SK-N-SH (cell line): ENCODE measurements at regions not wholly inside any gene's neighbourhood (a gene's known extent, or its start where the extent isn't known, plus 50 kb on each side); places are given as distances from the start of the nearest gene placed in this dataset.

Experiments used
- CTCF ChIA-PET: fragments of 300-600, 350-600 bp; formaldehyde crosslinking; extraction: SDS; loops from one replicate; lab custom pipeline; 2021; lab: Yijun Ruan, JAX
- POLR2A ChIA-PET: fragments of 350-600 bp; sonication (Branson Sonifier 250); formaldehyde crosslinking; extraction: SDS; loops from one replicate; lab custom pipeline; 2020; ENCODE audit warnings: antibody characterized with exemption, inconsistent platforms; lab: Yijun Ruan, JAX
- DNase-seq: peaks from one replicate; pipeline ENCODE4 v3.0.0; 2012
- H2AFZ ChIP-seq: fragments of 200-600 bp; sonication (generic); 2 replicates; pipeline ENCODE4 v1.8.1; 2016; ENCODE audit warnings: antibody characterized with exemption, mild to moderate bottlenecking, low read depth
- H3F3A ChIP-seq: fragments of 200-600 bp; sonication (generic); replicated peaks from 2 replicates; pipeline ENCODE3; 2016; ENCODE audit warnings: antibody characterized with exemption, mild to moderate bottlenecking; ENCODE audit not compliant: insufficient read depth
- H3K27ac ChIP-seq, 2 experiments: fragments of 200-500 bp in 1 of 2; fragments of 200-600 bp in 1 of 2; sonication (Bioruptor generic) in 1 of 2; sonication (generic), shearing (Covaris generic) in 1 of 2; 2 replicates each; pipeline versions ENCODE4 v1.5.1 to v1.6.1; 2014 to 2016; ENCODE audit warnings: low read depth in 2 of 2, inconsistent platforms in 1 of 2, low read length in 1 of 2, mild to moderate bottlenecking in 1 of 2, mixed read lengths in 1 of 2
- H3K27me3 ChIP-seq: fragments of 200-600 bp; sonication (generic), shearing (Covaris generic); 2 replicates; pipeline ENCODE4 v1.6.1; 2016; ENCODE audit warnings: mixed run types; ENCODE audit not compliant: insufficient read depth
- H3K36me3 ChIP-seq, 2 experiments: fragments of 200-500 bp in 1 of 2; fragments of 200-600 bp in 1 of 2; sonication (Bioruptor generic) in 1 of 2; sonication (generic) in 1 of 2; replicated peaks in 1 of 2; 2 replicates each; pipeline versions ENCODE3 to v1.5.1; 2014 to 2016; ENCODE audit warnings: low read length in 1 of 2, mild to moderate bottlenecking in 1 of 2; ENCODE audit not compliant: insufficient read depth in 2 of 2, control insufficient read depth in 1 of 2
- H3K4me1 ChIP-seq, 2 experiments: fragments of 200-500 bp in 1 of 2; fragments of 200-600 bp in 1 of 2; sonication (Bioruptor generic) in 1 of 2; sonication (generic), shearing (Covaris generic) in 1 of 2; 2 replicates each; pipeline versions ENCODE4 v1.5.1 to v1.6.1; 2014 to 2016; ENCODE audit warnings: low read depth in 1 of 2, low read length in 1 of 2, mixed run types in 1 of 2; ENCODE audit not compliant: insufficient read depth in 2 of 2, control insufficient read depth in 1 of 2
- H3K4me2 ChIP-seq: fragments of 200-600 bp; sonication (generic), shearing (Covaris generic); 2 replicates; pipeline ENCODE4 v1.6.1; 2017; ENCODE audit warnings: mixed run types
- H3K4me3 ChIP-seq, 2 experiments: fragments of 200-500 bp in 1 of 2; fragments of 200-600 bp in 1 of 2; sonication (Bioruptor generic) in 1 of 2; sonication (generic), shearing (Covaris generic) in 1 of 2; 2 replicates each; pipeline versions ENCODE4 v1.5.1 to v1.8.1; 2014 to 2016; ENCODE audit warnings: low read depth in 2 of 2, inconsistent platforms in 1 of 2, low read length in 1 of 2, mild to moderate bottlenecking in 1 of 2, mixed read lengths in 1 of 2, moderate library complexity in 1 of 2
- H3K79me2 ChIP-seq: fragments of 200-600 bp; sonication (generic); 2 replicates; pipeline ENCODE4 v1.8.1; 2017; ENCODE audit warnings: mild to moderate bottlenecking; ENCODE audit not compliant: insufficient read depth
- H3K9ac ChIP-seq: fragments of 200-600 bp; sonication (generic); 2 replicates; pipeline ENCODE4 v1.6.1; 2017; ENCODE audit warnings: mixed run types
- H3K9me2 ChIP-seq: fragments of 200-600 bp; sonication (generic); 2 replicates; pipeline ENCODE4 v1.6.1; 2017; ENCODE audit warnings: mixed run types
- H3K9me3 ChIP-seq: fragments of 200-600 bp; sonication (generic); 2 replicates; pipeline ENCODE4 v1.6.1; 2017; ENCODE audit warnings: mixed run types, mild to moderate bottlenecking, moderate library complexity
- H4K20me1 ChIP-seq: fragments of 200-600 bp; sonication (generic); 2 replicates; pipeline ENCODE4 v1.6.1; 2017; ENCODE audit warnings: mild to moderate bottlenecking, mixed run types; ENCODE audit not compliant: insufficient read depth
- ELF1 ChIP-seq: IDR thresholded peaks from 2 replicates; pipeline ENCODE4 v1.4.0; 2012
- EZH2phosphoT487 ChIP-seq: fragments of 200-600 bp; sonication (generic); IDR thresholded peaks from 2 replicates; pipeline ENCODE4 v1.6.1; 2017; ENCODE audit warnings: low read depth, mixed run types, mild to moderate bottlenecking, antibody characterized with exemption, moderate library complexity, borderline replicate concordance
- FOSL2 ChIP-seq: IDR thresholded peaks from 2 replicates; pipeline ENCODE4 v1.4.0; 2012; ENCODE audit warnings: low read depth, mild to moderate bottlenecking, moderate library complexity, borderline replicate concordance
- FOXJ3 ChIP-seq: sonication (generic); formaldehyde crosslinking; IDR thresholded peaks from 2 replicates; pipeline ENCODE4 v1.5.1; 2020; ENCODE audit warnings: mild to moderate bottlenecking, missing genetic modification reagents
- FOXM1 ChIP-seq: IDR thresholded peaks from 2 replicates; pipeline ENCODE4 v1.4.0; 2012; ENCODE audit warnings: low read depth, mild to moderate bottlenecking
- GABPA ChIP-seq: IDR thresholded peaks from 2 replicates; pipeline ENCODE4 v1.4.0; 2012; ENCODE audit warnings: low read depth, mild to moderate bottlenecking
- GATA2 ChIP-seq: sonication (generic); formaldehyde crosslinking; IDR thresholded peaks from 2 replicates; pipeline ENCODE4 v1.5.0; 2020; ENCODE audit warnings: mild to moderate bottlenecking, missing genetic modification reagents
- JUND ChIP-seq: IDR thresholded peaks from 2 replicates; pipeline ENCODE4 v1.4.0; 2012
- MEF2A ChIP-seq: IDR thresholded peaks from 2 replicates; pipeline ENCODE4 v1.4.0; 2012; ENCODE audit warnings: low read depth, borderline replicate concordance
- MXI1 ChIP-seq: IDR thresholded peaks from 2 replicates; pipeline ENCODE4 v1.6.1; 2012; ENCODE audit warnings: mild to moderate bottlenecking, low read depth, low read length, improper control_type of control experiment
- NRF1 ChIP-seq: IDR thresholded peaks from 2 replicates; pipeline ENCODE4 v1.6.1; 2012; ENCODE audit warnings: low read depth, mild to moderate bottlenecking, low read length
- RAD21 ChIP-seq: IDR thresholded peaks from 2 replicates; pipeline ENCODE4 v1.6.1; 2012; ENCODE audit warnings: mild to moderate bottlenecking, low read length
- RFX5 ChIP-seq: IDR thresholded peaks from 2 replicates; pipeline ENCODE4 v1.6.1; 2012; ENCODE audit warnings: mild to moderate bottlenecking, improper control_type of control experiment, low read length
- RXRA ChIP-seq: IDR thresholded peaks from 2 replicates; pipeline ENCODE4 v1.4.0; 2012; ENCODE audit warnings: low read depth, mild to moderate bottlenecking, borderline replicate concordance
- SMC3 ChIP-seq: IDR thresholded peaks from 2 replicates; pipeline ENCODE4 v1.6.1; 2012; ENCODE audit warnings: low read depth, low read length, improper control_type of control experiment
- TEAD4 ChIP-seq: IDR thresholded peaks from 2 replicates; pipeline ENCODE4 v1.4.0; 2012; ENCODE audit warnings: mild to moderate bottlenecking, borderline replicate concordance; ENCODE audit not compliant: insufficient read depth
- whole genome bisulfite sequencing: methylation state at CpG from one replicate; pipeline ENCODE4 v1.1.6; 2017; ENCODE audit warnings: low lambda C conversion rate; 5-methylcytosine and 5-hydroxymethylcytosine counted together
- TF ChIP-seq, protein P1 (sequence below): IDR thresholded peaks from 2 replicates; pipeline ENCODE4 v1.6.1; 2012; ENCODE audit warnings: mild to moderate bottlenecking, low read depth, low read length, moderate library complexity
- TF ChIP-seq, protein P2 (sequence below): fragments of 150-350 bp; IDR thresholded peaks from 2 replicates; pipeline ENCODE4 v1.6.1; 2017; ENCODE audit warnings: antibody characterized with exemption, low read length, low read depth, borderline replicate concordance
- TF ChIP-seq, protein P3 (sequence below): IDR thresholded peaks from 2 replicates; pipeline ENCODE4; 2012
- TF ChIP-seq, protein P4 (sequence below): IDR thresholded peaks from 2 replicates; pipeline ENCODE4 v1.4.0; 2012; ENCODE audit warnings: low read depth, borderline replicate concordance

DNA sequence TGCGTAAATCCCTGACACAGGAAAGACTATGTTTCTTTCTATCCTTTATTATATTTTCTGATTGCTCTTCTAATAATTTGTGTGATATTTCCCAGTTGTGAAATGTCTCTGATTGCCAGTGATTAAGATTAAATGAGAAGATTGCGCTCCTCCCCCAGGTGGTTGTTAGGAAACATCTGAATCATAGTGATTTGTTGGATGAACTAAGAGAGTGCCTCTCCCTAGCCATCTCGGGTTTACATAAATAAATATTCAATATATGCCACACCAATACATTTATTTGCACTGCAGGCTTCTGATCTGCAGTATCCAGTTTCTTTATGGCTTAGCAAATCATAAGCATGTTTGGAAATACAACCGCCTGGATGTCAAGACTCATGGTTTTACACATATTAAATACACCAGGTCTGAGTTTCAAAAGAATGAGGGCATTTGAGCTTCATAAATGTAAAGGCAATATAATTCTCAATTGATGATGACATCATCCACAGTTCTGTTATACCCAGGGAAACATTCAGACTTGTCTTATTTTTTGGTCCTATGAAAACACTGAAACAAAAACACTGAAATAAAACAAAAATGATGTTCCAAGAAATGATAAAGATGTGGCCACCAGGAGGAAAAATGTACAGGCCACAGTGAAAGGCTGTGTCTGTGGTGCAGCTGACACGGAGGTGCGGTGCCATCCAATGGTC, 826.7 kb upstream of the ACVR2A start:
- Histone ChIP-seq H3K79me2 (no peaks in the 10 kb centered on the region), H3K27me3 (no peaks in the 10 kb centered on the region), H3K9me2 (no peaks in the 10 kb centered on the region), H3K9ac (no peak overlapping the region), H3K27ac (no peak overlapping the region), H4K20me1 (no peaks in the 10 kb centered on the region), H3K4me2 (no peak overlapping the region), H3K4me1 (no peaks in the 10 kb centered on the region), H2AFZ (no peak overlapping the region), H3K36me3 (no peaks in the 10 kb centered on the region), H3K9me3 (no peaks in the 10 kb centered on the region), H3K4me3 (no peak overlapping the region), H3F3A (no peaks in the 10 kb centered on the region)
- WGBS = 41% methylated on average over 6 of the region's 6 CpGs
- no peak for DNase-seq
- POLR2A ChIA-PET = no interaction called here
- TF ChIP-seq SMC3 = no peak
- TF ChIP-seq FOSL2 = no peak
- no peak for TF ChIP-seq RXRA
- no peak for TF ChIP-seq MEF2A
- TF ChIP-seq, protein P1, sequence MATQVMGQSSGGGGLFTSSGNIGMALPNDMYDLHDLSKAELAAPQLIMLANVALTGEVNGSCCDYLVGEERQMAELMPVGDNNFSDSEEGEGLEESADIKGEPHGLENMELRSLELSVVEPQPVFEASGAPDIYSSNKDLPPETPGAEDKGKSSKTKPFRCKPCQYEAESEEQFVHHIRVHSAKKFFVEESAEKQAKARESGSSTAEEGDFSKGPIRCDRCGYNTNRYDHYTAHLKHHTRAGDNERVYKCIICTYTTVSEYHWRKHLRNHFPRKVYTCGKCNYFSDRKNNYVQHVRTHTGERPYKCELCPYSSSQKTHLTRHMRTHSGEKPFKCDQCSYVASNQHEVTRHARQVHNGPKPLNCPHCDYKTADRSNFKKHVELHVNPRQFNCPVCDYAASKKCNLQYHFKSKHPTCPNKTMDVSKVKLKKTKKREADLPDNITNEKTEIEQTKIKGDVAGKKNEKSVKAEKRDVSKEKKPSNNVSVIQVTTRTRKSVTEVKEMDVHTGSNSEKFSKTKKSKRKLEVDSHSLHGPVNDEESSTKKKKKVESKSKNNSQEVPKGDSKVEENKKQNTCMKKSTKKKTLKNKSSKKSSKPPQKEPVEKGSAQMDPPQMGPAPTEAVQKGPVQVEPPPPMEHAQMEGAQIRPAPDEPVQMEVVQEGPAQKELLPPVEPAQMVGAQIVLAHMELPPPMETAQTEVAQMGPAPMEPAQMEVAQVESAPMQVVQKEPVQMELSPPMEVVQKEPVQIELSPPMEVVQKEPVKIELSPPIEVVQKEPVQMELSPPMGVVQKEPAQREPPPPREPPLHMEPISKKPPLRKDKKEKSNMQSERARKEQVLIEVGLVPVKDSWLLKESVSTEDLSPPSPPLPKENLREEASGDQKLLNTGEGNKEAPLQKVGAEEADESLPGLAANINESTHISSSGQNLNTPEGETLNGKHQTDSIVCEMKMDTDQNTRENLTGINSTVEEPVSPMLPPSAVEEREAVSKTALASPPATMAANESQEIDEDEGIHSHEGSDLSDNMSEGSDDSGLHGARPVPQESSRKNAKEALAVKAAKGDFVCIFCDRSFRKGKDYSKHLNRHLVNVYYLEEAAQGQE = no peak
- no peak for TF ChIP-seq GATA2 (CRISPR knock-in tag)
- no peak for TF ChIP-seq EZH2phosphoT487
- no peak for TF ChIP-seq ELF1
- no peak for TF ChIP-seq RAD21
- no peak for TF ChIP-seq FOXJ3 (CRISPR knock-in tag)
- TF ChIP-seq, protein P2, sequence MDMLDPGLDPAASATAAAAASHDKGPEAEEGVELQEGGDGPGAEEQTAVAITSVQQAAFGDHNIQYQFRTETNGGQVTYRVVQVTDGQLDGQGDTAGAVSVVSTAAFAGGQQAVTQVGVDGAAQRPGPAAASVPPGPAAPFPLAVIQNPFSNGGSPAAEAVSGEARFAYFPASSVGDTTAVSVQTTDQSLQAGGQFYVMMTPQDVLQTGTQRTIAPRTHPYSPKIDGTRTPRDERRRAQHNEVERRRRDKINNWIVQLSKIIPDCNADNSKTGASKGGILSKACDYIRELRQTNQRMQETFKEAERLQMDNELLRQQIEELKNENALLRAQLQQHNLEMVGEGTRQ = no peak
- no peak for TF ChIP-seq TEAD4
- TF ChIP-seq, protein P3, sequence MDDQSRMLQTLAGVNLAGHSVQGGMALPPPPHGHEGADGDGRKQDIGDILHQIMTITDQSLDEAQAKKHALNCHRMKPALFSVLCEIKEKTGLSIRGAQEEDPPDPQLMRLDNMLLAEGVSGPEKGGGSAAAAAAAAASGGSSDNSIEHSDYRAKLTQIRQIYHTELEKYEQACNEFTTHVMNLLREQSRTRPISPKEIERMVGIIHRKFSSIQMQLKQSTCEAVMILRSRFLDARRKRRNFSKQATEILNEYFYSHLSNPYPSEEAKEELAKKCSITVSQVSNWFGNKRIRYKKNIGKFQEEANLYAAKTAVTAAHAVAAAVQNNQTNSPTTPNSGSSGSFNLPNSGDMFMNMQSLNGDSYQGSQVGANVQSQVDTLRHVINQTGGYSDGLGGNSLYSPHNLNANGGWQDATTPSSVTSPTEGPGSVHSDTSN = no peak
- no peak for TF ChIP-seq FOXM1
- TF ChIP-seq RFX5 = no peak
- no peak for TF ChIP-seq NRF1
- TF ChIP-seq, protein P4, sequence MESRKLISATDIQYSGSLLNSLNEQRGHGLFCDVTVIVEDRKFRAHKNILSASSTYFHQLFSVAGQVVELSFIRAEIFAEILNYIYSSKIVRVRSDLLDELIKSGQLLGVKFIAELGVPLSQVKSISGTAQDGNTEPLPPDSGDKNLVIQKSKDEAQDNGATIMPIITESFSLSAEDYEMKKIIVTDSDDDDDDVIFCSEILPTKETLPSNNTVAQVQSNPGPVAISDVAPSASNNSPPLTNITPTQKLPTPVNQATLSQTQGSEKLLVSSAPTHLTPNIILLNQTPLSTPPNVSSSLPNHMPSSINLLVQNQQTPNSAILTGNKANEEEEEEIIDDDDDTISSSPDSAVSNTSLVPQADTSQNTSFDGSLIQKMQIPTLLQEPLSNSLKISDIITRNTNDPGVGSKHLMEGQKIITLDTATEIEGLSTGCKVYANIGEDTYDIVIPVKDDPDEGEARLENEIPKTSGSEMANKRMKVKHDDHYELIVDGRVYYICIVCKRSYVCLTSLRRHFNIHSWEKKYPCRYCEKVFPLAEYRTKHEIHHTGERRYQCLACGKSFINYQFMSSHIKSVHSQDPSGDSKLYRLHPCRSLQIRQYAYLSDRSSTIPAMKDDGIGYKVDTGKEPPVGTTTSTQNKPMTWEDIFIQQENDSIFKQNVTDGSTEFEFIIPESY = no peak
- TF ChIP-seq JUND = no peak
- TF ChIP-seq GABPA = no peak
- TF ChIP-seq MXI1 = no peak
- CTCF ChIA-PET = no interaction called here
